ENCODE measurements at regions not wholly inside any gene's neighbourhood (a gene's known extent, or its start where the extent isn't known, plus 50 kb on each side); places are given as distances from the start of the nearest gene placed in this dataset.
A peak's percentile ranks its signal among the peaks of the same experiment; 100 is the strongest.
"Not testable (repeated sequence)": the region's sequence is repeated elsewhere in the genome, so short reads cannot be mapped to it uniquely, and the experiment has no call there.

DNA sequence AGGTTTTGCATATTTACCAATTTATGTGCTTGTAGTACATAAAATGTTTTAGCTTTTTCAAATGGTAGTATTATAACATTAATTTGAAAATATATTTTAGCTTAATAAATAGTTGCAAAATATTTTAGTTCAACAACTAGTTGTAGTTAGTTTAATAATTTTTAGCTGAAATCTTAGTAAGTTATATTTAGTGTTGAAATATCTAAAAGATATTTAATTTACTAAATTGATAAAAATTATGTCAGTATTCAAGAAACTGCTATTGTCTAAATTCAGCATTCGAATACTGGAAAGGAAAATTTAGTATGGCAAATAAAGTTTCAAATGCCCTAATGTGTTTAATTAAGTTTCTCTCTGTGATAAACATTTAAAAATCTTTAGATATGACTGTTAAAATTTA lies 754.5 kb upstream of the MIR17HG start:
- intact Hi-C loops (cut with micrococcal nuclease) = loop anchor here (10.0 kb wide), 1 partner anchor 272 kb away; no protein-coding TSS in a partner anchor
- ChIA-PET CTCF (no interaction called here), POLR2A (ENCODE audit: unreplicated experiment) (interaction anchor here (0.6 to 0.7 kb wide), 2 partner anchors 122 to 254 kb away, joined by 3 to 9 read pairs; no protein-coding TSS in a partner anchor)
- no peak overlapping the region for H2AFZ ChIP-seq (ENCODE audit: low read length)
- no peak overlapping the region for H3K4me2 ChIP-seq (ENCODE audit: low read length)
- no TSS peak for BruUV-seq (replicated peaks)
- no peaks in the 10 kb centered on the region; the same call in 1 of the 2 replicates for H3K4me1 ChIP-seq (ENCODE audit: insufficient read depth, low read length)
- H3K9me2 ChIP-seq (replicated peaks; ENCODE audit: low read length) = no peaks in the 10 kb centered on the region
- TF ChIP-seq EZH2phosphoT487 (IDR thresholded peaks at IDR 0.05; ENCODE audit: borderline replicate concordance, low read length) = no peak
- TF ChIP-seq, protein P1, sequence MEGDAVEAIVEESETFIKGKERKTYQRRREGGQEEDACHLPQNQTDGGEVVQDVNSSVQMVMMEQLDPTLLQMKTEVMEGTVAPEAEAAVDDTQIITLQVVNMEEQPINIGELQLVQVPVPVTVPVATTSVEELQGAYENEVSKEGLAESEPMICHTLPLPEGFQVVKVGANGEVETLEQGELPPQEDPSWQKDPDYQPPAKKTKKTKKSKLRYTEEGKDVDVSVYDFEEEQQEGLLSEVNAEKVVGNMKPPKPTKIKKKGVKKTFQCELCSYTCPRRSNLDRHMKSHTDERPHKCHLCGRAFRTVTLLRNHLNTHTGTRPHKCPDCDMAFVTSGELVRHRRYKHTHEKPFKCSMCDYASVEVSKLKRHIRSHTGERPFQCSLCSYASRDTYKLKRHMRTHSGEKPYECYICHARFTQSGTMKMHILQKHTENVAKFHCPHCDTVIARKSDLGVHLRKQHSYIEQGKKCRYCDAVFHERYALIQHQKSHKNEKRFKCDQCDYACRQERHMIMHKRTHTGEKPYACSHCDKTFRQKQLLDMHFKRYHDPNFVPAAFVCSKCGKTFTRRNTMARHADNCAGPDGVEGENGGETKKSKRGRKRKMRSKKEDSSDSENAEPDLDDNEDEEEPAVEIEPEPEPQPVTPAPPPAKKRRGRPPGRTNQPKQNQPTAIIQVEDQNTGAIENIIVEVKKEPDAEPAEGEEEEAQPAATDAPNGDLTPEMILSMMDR (conservative IDR thresholded peaks at IDR 0.05; ENCODE audit: low read depth, low read length) = no peak
- TF ChIP-seq EZH2 (IDR thresholded peaks at IDR 0.05; ENCODE audit: low read length, unreplicated experiment) = no peak
- no peaks in the 10 kb centered on the region for H3K79me2 ChIP-seq (ENCODE audit: low read length)
- no peak overlapping the region for H3K27ac ChIP-seq (ENCODE audit: low read length)
- no peaks in the 10 kb centered on the region for H3F3A ChIP-seq (ENCODE audit: low read length, unreplicated experiment)
- DNase-seq (no peak), ATAC-seq (no peak)
- no peaks in the 10 kb centered on the region for H4K20me1 ChIP-seq (ENCODE audit: low read length)
- H3K36me3 ChIP-seq (ENCODE audit: low read depth, low read length) = no peaks in the 10 kb centered on the region
- no peak overlapping the region for H3K9ac ChIP-seq (ENCODE audit: low read length)
- H3K9me3 ChIP-seq (ENCODE audit: low read length) = no peaks in the 10 kb centered on the region
- no peaks in the 10 kb centered on the region for H3K27me3 ChIP-seq (ENCODE audit: low read length)
- no peak overlapping the region for H3K4me3 ChIP-seq (ENCODE audit: low read length)

DNA sequence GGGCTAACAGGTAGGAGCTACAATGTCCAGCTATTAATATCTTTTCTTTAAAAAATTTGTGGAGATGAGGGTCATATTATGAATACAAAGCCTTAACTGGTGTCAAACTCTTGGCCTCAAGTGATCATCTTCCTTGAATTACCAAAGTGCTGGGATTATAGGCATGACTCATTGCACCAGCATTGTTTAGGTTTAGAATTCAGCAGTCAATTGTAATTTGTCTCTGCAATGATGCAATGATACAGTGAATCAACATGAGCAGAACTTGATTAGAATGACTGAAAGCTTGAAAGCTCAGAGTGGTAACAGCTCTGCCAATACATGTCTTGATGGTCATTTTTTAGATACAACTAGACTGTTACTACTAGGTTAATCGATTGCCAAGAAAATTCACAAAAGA lies 752.8 kb upstream of the MIR17HG start:
- TF ChIP-seq, protein P1 (conservative IDR thresholded peaks at IDR 0.05; ENCODE audit: low read depth, low read length) = no peak
- TF ChIP-seq EZH2phosphoT487 (IDR thresholded peaks at IDR 0.05; ENCODE audit: borderline replicate concordance, low read length) (no peak), EZH2 (IDR thresholded peaks at IDR 0.05; ENCODE audit: low read length, unreplicated experiment) (no peak)
- BruUV-seq (replicated peaks) = no TSS peak
- DNase-seq (peak; percentile 62), ATAC-seq (peak; percentile 58; the same call in 1 of the 2 replicates)
- H3K79me2 ChIP-seq (ENCODE audit: low read length) = no peaks in the 10 kb centered on the region
- H3K4me1 ChIP-seq (ENCODE audit: insufficient read depth, low read length) = no peaks in the 10 kb centered on the region; the same call in 1 of the 2 replicates
- POLR2A ChIA-PET (ENCODE audit: unreplicated experiment) = no interaction called here
- no peaks in the 10 kb centered on the region for H4K20me1 ChIP-seq (ENCODE audit: low read length)
- no peak overlapping the region for H2AFZ ChIP-seq (ENCODE audit: low read length)
- H3K4me3 ChIP-seq (ENCODE audit: low read length) = no peak overlapping the region
- H3K36me3 ChIP-seq (ENCODE audit: low read depth, low read length) = no peaks in the 10 kb centered on the region
- H3K27ac ChIP-seq (ENCODE audit: low read length) = no peak overlapping the region
- CTCF ChIA-PET = no interaction called here
- no peaks in the 10 kb centered on the region for H3K9me3 ChIP-seq (ENCODE audit: low read length)
- intact Hi-C loops (cut with micrococcal nuclease) = loop anchor here (10.0 kb wide), 1 partner anchor 270 kb away; no protein-coding TSS in a partner anchor
- no peak overlapping the region for H3K4me2 ChIP-seq (ENCODE audit: low read length)
- no peak overlapping the region for H3K9ac ChIP-seq (ENCODE audit: low read length)
- H3K9me2 ChIP-seq (replicated peaks; ENCODE audit: low read length) = no peaks in the 10 kb centered on the region
- no peaks in the 10 kb centered on the region for H3F3A ChIP-seq (ENCODE audit: low read length, unreplicated experiment)
- H3K27me3 ChIP-seq (ENCODE audit: low read length) = no peaks in the 10 kb centered on the region

DNA sequence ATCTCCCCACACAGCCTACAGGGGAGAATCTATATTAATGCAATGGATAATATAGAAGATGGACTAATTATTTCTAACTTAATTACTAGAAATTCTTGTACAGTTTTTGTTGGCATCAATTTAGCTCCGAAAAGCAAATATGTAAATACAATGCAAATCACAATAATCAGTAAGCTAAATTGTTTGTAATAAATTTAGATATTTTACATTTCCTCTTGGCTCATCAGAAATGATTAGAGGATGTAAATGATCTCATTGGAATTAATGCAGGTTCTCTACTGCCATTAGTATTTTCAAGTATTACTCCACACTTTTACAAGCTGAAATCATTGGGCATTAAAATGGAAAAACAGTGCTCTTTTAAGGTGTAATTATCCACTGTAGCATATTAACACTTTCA lies 741.8 kb upstream of the MIR17HG start:
- DNase-seq = no peak
- ATAC-seq = no peak
- intact Hi-C loops (cut with micrococcal nuclease) = no loop called here
- H2AFZ ChIP-seq (ENCODE audit: low read length) = no peak overlapping the region
- TF ChIP-seq, protein P1 (conservative IDR thresholded peaks at IDR 0.05; ENCODE audit: low read depth, low read length) = no peak
- no peak for TF ChIP-seq EZH2phosphoT487 (IDR thresholded peaks at IDR 0.05; ENCODE audit: borderline replicate concordance, low read length)
- TF ChIP-seq EZH2 (IDR thresholded peaks at IDR 0.05; ENCODE audit: low read length, unreplicated experiment) = no peak
- no peaks in the 10 kb centered on the region for H3K4me1 ChIP-seq (ENCODE audit: insufficient read depth, low read length)
- ChIA-PET POLR2A (ENCODE audit: unreplicated experiment) (no interaction called here), CTCF (no interaction called here)
- no peaks in the 10 kb centered on the region for H4K20me1 ChIP-seq (ENCODE audit: low read length)
- H3K79me2 ChIP-seq (ENCODE audit: low read length) = no peaks in the 10 kb centered on the region
- no peaks in the 10 kb centered on the region for H3K9me2 ChIP-seq (replicated peaks; ENCODE audit: low read length)
- no peak overlapping the region for H3K4me3 ChIP-seq (ENCODE audit: low read length)
- no peaks in the 10 kb centered on the region for H3F3A ChIP-seq (ENCODE audit: low read length, unreplicated experiment)
- H3K27ac ChIP-seq (ENCODE audit: low read length) = no peak overlapping the region
- H3K36me3 ChIP-seq (ENCODE audit: low read depth, low read length) = no peaks in the 10 kb centered on the region
- H3K9me3 ChIP-seq (ENCODE audit: low read length) = no peaks in the 10 kb centered on the region
- no peak overlapping the region for H3K9ac ChIP-seq (ENCODE audit: low read length)
- no peak overlapping the region for H3K4me2 ChIP-seq (ENCODE audit: low read length)
- no peaks in the 10 kb centered on the region for H3K27me3 ChIP-seq (ENCODE audit: low read length)
- no TSS peak for BruUV-seq (replicated peaks)

DNA sequence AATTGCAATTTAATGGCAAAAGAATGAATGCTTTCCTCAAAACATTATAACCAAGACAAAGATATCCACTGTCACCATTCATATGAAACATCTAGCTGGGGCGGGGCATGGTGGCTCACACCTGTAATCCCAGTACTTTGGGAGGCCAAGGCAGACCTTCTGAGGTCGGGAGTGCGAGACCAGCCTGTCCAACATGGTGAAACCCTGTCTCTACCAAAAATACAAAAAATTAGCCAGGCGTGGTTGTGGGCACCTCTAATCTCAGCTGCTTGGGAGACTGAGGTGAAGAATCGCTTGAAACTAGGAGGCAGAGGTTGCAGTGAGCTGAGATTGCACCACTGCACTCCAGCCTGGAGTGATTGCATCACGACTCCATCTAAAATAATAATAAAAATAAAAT lies 740.6 kb upstream of the MIR17HG start:
- H4K20me1 ChIP-seq (ENCODE audit: low read length); H3K9me2 ChIP-seq (replicated peaks; ENCODE audit: low read length); H3K27ac ChIP-seq (ENCODE audit: low read length); H2AFZ ChIP-seq (ENCODE audit: low read length); H3K9ac ChIP-seq (ENCODE audit: low read length); BruUV-seq (replicated peaks); H3K4me3 ChIP-seq (ENCODE audit: low read length); H3F3A ChIP-seq (ENCODE audit: low read length, unreplicated experiment); POLR2A ChIA-PET (ENCODE audit: unreplicated experiment); H3K9me3 ChIP-seq (ENCODE audit: low read length); H3K4me2 ChIP-seq (ENCODE audit: low read length); H3K36me3 ChIP-seq (ENCODE audit: low read depth, low read length); H3K79me2 ChIP-seq (ENCODE audit: low read length); H3K4me1 ChIP-seq (ENCODE audit: insufficient read depth, low read length); intact Hi-C loops (cut with micrococcal nuclease); ATAC-seq; H3K27me3 ChIP-seq (ENCODE audit: low read length); DNase-seq; CTCF ChIA-PET: not testable (repeated sequence)
